ENCODE measurements at regions not wholly inside any gene's neighbourhood (a gene's known extent, or its start where the extent isn't known, plus 50 kb on each side); places are given as distances from the start of the nearest gene placed in this dataset.

DNA sequence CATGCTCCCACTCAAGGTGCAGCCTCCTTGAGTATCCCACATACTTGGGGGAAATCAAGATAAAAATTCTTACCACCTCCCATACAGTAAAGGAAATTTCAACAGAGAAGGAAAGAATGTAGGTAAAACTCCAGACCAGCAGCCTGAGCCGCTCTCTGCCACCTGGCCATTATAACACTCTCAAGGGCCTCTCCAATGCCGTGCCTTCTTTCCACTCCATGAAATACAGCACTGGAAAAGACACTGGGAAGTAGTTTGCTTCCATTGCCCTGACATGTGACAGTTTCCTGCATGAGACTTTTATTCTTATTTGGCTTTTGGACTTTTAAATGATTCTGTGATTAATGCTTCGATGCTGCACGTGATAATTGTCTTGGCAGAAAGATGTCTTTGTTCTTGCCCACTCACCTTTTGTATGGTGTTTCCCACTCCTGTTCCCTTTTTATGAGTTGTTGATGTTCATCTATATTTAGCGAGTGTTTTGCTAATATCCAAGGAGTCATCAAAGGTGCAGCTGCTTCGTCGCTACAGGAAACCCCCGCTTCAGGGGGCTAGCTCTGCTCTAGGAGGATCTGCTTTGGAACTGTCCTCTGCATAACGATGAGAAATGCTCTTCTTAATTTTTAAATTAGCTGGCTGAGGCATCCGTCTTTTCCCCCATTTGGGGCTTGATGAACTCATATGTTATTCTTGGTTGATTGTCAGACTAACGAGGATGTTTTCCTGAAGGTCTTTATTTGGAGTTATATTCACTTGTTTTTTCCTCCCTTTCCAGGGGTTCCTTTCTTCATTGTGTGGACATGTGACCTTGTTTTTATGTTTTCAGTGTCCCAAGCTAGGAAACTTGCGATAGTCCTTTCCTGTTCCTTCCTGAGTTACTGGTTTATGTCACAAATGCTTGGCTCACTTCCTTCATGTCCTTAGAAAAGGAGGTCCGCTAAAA, 179.4 kb downstream of the TXNL1 start:
- TF ChIP-seq EZH2 (IDR thresholded peaks at IDR 0.05; ENCODE audit: borderline replicate concordance, low read length) = no peak
- TF ChIP-seq, protein P1, sequence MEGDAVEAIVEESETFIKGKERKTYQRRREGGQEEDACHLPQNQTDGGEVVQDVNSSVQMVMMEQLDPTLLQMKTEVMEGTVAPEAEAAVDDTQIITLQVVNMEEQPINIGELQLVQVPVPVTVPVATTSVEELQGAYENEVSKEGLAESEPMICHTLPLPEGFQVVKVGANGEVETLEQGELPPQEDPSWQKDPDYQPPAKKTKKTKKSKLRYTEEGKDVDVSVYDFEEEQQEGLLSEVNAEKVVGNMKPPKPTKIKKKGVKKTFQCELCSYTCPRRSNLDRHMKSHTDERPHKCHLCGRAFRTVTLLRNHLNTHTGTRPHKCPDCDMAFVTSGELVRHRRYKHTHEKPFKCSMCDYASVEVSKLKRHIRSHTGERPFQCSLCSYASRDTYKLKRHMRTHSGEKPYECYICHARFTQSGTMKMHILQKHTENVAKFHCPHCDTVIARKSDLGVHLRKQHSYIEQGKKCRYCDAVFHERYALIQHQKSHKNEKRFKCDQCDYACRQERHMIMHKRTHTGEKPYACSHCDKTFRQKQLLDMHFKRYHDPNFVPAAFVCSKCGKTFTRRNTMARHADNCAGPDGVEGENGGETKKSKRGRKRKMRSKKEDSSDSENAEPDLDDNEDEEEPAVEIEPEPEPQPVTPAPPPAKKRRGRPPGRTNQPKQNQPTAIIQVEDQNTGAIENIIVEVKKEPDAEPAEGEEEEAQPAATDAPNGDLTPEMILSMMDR (IDR thresholded peaks at IDR 0.05; ENCODE audit: low read length) = no peak

Measured in OCI-LY1 (cell line).